SK-N-SH (cell line): ENCODE measurements at regions not wholly inside any gene's neighbourhood (a gene's known extent, or its start where the extent isn't known, plus 50 kb on each side); places are given as distances from the start of the nearest gene placed in this dataset.

Experiments used
- CTCF ChIA-PET: fragments of 300-600, 350-600 bp; formaldehyde crosslinking; extraction: SDS; loops from one replicate; lab custom pipeline; 2021; lab: Yijun Ruan, JAX
- POLR2A ChIA-PET: fragments of 350-600 bp; sonication (Branson Sonifier 250); formaldehyde crosslinking; extraction: SDS; loops from one replicate; lab custom pipeline; 2020; ENCODE audit warnings: antibody characterized with exemption, inconsistent platforms; lab: Yijun Ruan, JAX
- DNase-seq: peaks from one replicate; pipeline ENCODE4 v3.0.0; 2012
- H2AFZ ChIP-seq: fragments of 200-600 bp; sonication (generic); 2 replicates; pipeline ENCODE4 v1.8.1; 2016; ENCODE audit warnings: antibody characterized with exemption, mild to moderate bottlenecking, low read depth
- H3F3A ChIP-seq: fragments of 200-600 bp; sonication (generic); replicated peaks from 2 replicates; pipeline ENCODE3; 2016; ENCODE audit warnings: antibody characterized with exemption, mild to moderate bottlenecking; ENCODE audit not compliant: insufficient read depth
- H3K27ac ChIP-seq, 2 experiments: fragments of 200-500 bp in 1 of 2; fragments of 200-600 bp in 1 of 2; sonication (Bioruptor generic) in 1 of 2; sonication (generic), shearing (Covaris generic) in 1 of 2; 2 replicates each; pipeline versions ENCODE4 v1.5.1 to v1.6.1; 2014 to 2016; ENCODE audit warnings: low read depth in 2 of 2, inconsistent platforms in 1 of 2, low read length in 1 of 2, mild to moderate bottlenecking in 1 of 2, mixed read lengths in 1 of 2
- H3K27me3 ChIP-seq: fragments of 200-600 bp; sonication (generic), shearing (Covaris generic); 2 replicates; pipeline ENCODE4 v1.6.1; 2016; ENCODE audit warnings: mixed run types; ENCODE audit not compliant: insufficient read depth
- H3K36me3 ChIP-seq, 2 experiments: fragments of 200-500 bp in 1 of 2; fragments of 200-600 bp in 1 of 2; sonication (Bioruptor generic) in 1 of 2; sonication (generic) in 1 of 2; replicated peaks in 1 of 2; 2 replicates each; pipeline versions ENCODE3 to v1.5.1; 2014 to 2016; ENCODE audit warnings: low read length in 1 of 2, mild to moderate bottlenecking in 1 of 2; ENCODE audit not compliant: insufficient read depth in 2 of 2, control insufficient read depth in 1 of 2
- H3K4me1 ChIP-seq, 2 experiments: fragments of 200-500 bp in 1 of 2; fragments of 200-600 bp in 1 of 2; sonication (Bioruptor generic) in 1 of 2; sonication (generic), shearing (Covaris generic) in 1 of 2; 2 replicates each; pipeline versions ENCODE4 v1.5.1 to v1.6.1; 2014 to 2016; ENCODE audit warnings: low read depth in 1 of 2, low read length in 1 of 2, mixed run types in 1 of 2; ENCODE audit not compliant: insufficient read depth in 2 of 2, control insufficient read depth in 1 of 2
- H3K4me2 ChIP-seq: fragments of 200-600 bp; sonication (generic), shearing (Covaris generic); 2 replicates; pipeline ENCODE4 v1.6.1; 2017; ENCODE audit warnings: mixed run types
- H3K4me3 ChIP-seq, 2 experiments: fragments of 200-500 bp in 1 of 2; fragments of 200-600 bp in 1 of 2; sonication (Bioruptor generic) in 1 of 2; sonication (generic), shearing (Covaris generic) in 1 of 2; 2 replicates each; pipeline versions ENCODE4 v1.5.1 to v1.8.1; 2014 to 2016; ENCODE audit warnings: low read depth in 2 of 2, inconsistent platforms in 1 of 2, low read length in 1 of 2, mild to moderate bottlenecking in 1 of 2, mixed read lengths in 1 of 2, moderate library complexity in 1 of 2
- H3K79me2 ChIP-seq: fragments of 200-600 bp; sonication (generic); 2 replicates; pipeline ENCODE4 v1.8.1; 2017; ENCODE audit warnings: mild to moderate bottlenecking; ENCODE audit not compliant: insufficient read depth
- H3K9ac ChIP-seq: fragments of 200-600 bp; sonication (generic); 2 replicates; pipeline ENCODE4 v1.6.1; 2017; ENCODE audit warnings: mixed run types
- H3K9me2 ChIP-seq: fragments of 200-600 bp; sonication (generic); 2 replicates; pipeline ENCODE4 v1.6.1; 2017; ENCODE audit warnings: mixed run types
- H3K9me3 ChIP-seq: fragments of 200-600 bp; sonication (generic); 2 replicates; pipeline ENCODE4 v1.6.1; 2017; ENCODE audit warnings: mixed run types, mild to moderate bottlenecking, moderate library complexity
- H4K20me1 ChIP-seq: fragments of 200-600 bp; sonication (generic); 2 replicates; pipeline ENCODE4 v1.6.1; 2017; ENCODE audit warnings: mild to moderate bottlenecking, mixed run types; ENCODE audit not compliant: insufficient read depth
- FOSL2 ChIP-seq: IDR thresholded peaks from 2 replicates; pipeline ENCODE4 v1.4.0; 2012; ENCODE audit warnings: low read depth, mild to moderate bottlenecking, moderate library complexity, borderline replicate concordance
- FOXJ3 ChIP-seq: sonication (generic); formaldehyde crosslinking; IDR thresholded peaks from 2 replicates; pipeline ENCODE4 v1.5.1; 2020; ENCODE audit warnings: mild to moderate bottlenecking, missing genetic modification reagents
- GATA2 ChIP-seq: sonication (generic); formaldehyde crosslinking; IDR thresholded peaks from 2 replicates; pipeline ENCODE4 v1.5.0; 2020; ENCODE audit warnings: mild to moderate bottlenecking, missing genetic modification reagents
- NFIC ChIP-seq: IDR thresholded peaks from 2 replicates; pipeline ENCODE4 v1.4.0; 2012; ENCODE audit warnings: borderline replicate concordance
- PBX3 ChIP-seq: IDR thresholded peaks from 2 replicates; pipeline ENCODE4; 2012
- POLR2AphosphoS5 ChIP-seq: IDR thresholded peaks from 2 replicates; pipeline ENCODE4 v1.6.1; 2012; ENCODE audit warnings: low read depth, low read length
- RAD21 ChIP-seq: IDR thresholded peaks from 2 replicates; pipeline ENCODE4 v1.6.1; 2012; ENCODE audit warnings: mild to moderate bottlenecking, low read length
- RCOR1 ChIP-seq: fragments of 150-350 bp; IDR thresholded peaks from 2 replicates; pipeline ENCODE4 v1.6.1; 2017; ENCODE audit warnings: antibody characterized with exemption, low read length
- REST ChIP-seq: IDR thresholded peaks from 2 replicates; pipeline ENCODE4 v1.6.1; 2012; ENCODE audit warnings: mild to moderate bottlenecking, low read depth, low read length, moderate library complexity
- TAF1 ChIP-seq: IDR thresholded peaks from 2 replicates; pipeline ENCODE4 v1.6.1; 2012; ENCODE audit warnings: low read depth, mild to moderate bottlenecking, low read length, moderate library complexity, borderline replicate concordance
- TEAD4 ChIP-seq: IDR thresholded peaks from 2 replicates; pipeline ENCODE4 v1.4.0; 2012; ENCODE audit warnings: mild to moderate bottlenecking, borderline replicate concordance; ENCODE audit not compliant: insufficient read depth
- YY1 ChIP-seq: IDR thresholded peaks from 2 replicates; pipeline ENCODE4 v1.4.0; 2012; ENCODE audit warnings: low read depth, mild to moderate bottlenecking
- WGBS: methylation state at CpG from one replicate; pipeline ENCODE4 v1.1.6; 2017; ENCODE audit warnings: low lambda C conversion rate; 5-methylcytosine and 5-hydroxymethylcytosine counted together
- TF ChIP-seq, protein P1 (sequence below): fragments of 150-350 bp; IDR thresholded peaks from 2 replicates; pipeline ENCODE4 v1.6.1; 2017; ENCODE audit warnings: antibody characterized with exemption, low read length, low read depth, borderline replicate concordance
- TF ChIP-seq, protein P2 (sequence below): IDR thresholded peaks from 2 replicates; pipeline ENCODE4 v1.4.0; 2012; ENCODE audit warnings: low read depth, borderline replicate concordance
- TF ChIP-seq, protein P3 (sequence below): fragments of 150-350 bp; IDR thresholded peaks from 2 replicates; pipeline ENCODE4 v1.6.1; 2016; ENCODE audit warnings: mild to moderate bottlenecking, low read depth, low read length
- TF ChIP-seq, protein P4 (sequence below): IDR thresholded peaks from 2 replicates; pipeline ENCODE4 v1.4.0; 2012; ENCODE audit warnings: low read depth

GRCh38 chr21:15132781-15133180, 68.0 kb upstream of the NRIP1 start:
- CTCF ChIA-PET = no interaction called here
- Histone ChIP-seq H3K9me2 (no peaks in the 10 kb centered on the region), H3K27ac (no peak overlapping the region), H2AFZ (no peak overlapping the region), H4K20me1 (no peaks in the 10 kb centered on the region), H3K79me2 (no peaks in the 10 kb centered on the region), H3K27me3 (no peaks in the 10 kb centered on the region), H3K4me1 (no peaks in the 10 kb centered on the region), H3K9ac (no peak overlapping the region), H3K36me3 (no peaks in the 10 kb centered on the region), H3K9me3 (no peaks in the 10 kb centered on the region), H3K4me3 (no peak overlapping the region), H3K4me2 (no peak overlapping the region), H3F3A (no peaks in the 10 kb centered on the region)
- no peak for TF ChIP-seq PBX3
- TF ChIP-seq FOSL2 = no peak
- TF ChIP-seq, protein P1, sequence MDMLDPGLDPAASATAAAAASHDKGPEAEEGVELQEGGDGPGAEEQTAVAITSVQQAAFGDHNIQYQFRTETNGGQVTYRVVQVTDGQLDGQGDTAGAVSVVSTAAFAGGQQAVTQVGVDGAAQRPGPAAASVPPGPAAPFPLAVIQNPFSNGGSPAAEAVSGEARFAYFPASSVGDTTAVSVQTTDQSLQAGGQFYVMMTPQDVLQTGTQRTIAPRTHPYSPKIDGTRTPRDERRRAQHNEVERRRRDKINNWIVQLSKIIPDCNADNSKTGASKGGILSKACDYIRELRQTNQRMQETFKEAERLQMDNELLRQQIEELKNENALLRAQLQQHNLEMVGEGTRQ = no peak
- no peak for TF ChIP-seq POLR2AphosphoS5
- TF ChIP-seq TEAD4 = no peak
- TF ChIP-seq TAF1 = no peak
- no peak for TF ChIP-seq YY1
- TF ChIP-seq GATA2 (CRISPR knock-in tag) = no peak
- TF ChIP-seq, protein P2, sequence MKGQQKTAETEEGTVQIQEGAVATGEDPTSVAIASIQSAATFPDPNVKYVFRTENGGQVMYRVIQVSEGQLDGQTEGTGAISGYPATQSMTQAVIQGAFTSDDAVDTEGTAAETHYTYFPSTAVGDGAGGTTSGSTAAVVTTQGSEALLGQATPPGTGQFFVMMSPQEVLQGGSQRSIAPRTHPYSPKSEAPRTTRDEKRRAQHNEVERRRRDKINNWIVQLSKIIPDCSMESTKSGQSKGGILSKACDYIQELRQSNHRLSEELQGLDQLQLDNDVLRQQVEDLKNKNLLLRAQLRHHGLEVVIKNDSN = no peak
- TF ChIP-seq FOXJ3 (CRISPR knock-in tag) = no peak
- no peak for TF ChIP-seq REST
- TF ChIP-seq, protein P3, sequence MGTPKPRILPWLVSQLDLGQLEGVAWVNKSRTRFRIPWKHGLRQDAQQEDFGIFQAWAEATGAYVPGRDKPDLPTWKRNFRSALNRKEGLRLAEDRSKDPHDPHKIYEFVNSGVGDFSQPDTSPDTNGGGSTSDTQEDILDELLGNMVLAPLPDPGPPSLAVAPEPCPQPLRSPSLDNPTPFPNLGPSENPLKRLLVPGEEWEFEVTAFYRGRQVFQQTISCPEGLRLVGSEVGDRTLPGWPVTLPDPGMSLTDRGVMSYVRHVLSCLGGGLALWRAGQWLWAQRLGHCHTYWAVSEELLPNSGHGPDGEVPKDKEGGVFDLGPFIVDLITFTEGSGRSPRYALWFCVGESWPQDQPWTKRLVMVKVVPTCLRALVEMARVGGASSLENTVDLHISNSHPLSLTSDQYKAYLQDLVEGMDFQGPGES = no peak
- TF ChIP-seq, protein P4, sequence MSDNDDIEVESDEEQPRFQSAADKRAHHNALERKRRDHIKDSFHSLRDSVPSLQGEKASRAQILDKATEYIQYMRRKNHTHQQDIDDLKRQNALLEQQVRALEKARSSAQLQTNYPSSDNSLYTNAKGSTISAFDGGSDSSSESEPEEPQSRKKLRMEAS = no peak
- TF ChIP-seq RAD21 = no peak
- no peak for TF ChIP-seq RCOR1
- TF ChIP-seq NFIC = no peak
- POLR2A ChIA-PET = no interaction called here
- no peak for DNase-seq
- 13% methylated on average over 7 of the region's 7 CpGs for WGBS
